ENCODE measurements at regions not wholly inside any gene's neighbourhood (a gene's known extent, or its start where the extent isn't known, plus 50 kb on each side); places are given as distances from the start of the nearest gene placed in this dataset.
"Not testable (repeated sequence)": the region's sequence is repeated elsewhere in the genome, so short reads cannot be mapped to it uniquely, and the experiment has no call there.

DNA sequence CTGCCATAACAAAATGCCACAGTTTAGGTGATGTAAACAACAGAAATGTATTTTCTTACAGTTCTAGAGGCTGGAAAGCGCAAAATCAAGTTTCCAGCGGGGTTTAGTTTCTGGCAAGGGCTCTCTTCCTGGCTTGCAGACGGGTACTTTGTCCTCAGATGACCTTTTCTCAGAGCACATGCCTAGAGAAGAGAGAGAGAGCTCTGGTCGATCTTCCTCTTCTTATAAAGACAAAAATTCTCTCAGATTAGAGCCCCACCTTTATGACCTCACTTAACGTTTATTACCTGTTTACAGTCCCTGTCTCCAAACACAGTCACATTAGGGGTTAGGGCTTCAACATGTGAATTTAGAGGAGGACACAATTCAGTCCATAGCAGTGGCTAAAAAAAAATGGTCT is 119.7 kb downstream of the CETN3 start:
- DNase-seq (ENCODE audit: low read depth), result no peak

DNA sequence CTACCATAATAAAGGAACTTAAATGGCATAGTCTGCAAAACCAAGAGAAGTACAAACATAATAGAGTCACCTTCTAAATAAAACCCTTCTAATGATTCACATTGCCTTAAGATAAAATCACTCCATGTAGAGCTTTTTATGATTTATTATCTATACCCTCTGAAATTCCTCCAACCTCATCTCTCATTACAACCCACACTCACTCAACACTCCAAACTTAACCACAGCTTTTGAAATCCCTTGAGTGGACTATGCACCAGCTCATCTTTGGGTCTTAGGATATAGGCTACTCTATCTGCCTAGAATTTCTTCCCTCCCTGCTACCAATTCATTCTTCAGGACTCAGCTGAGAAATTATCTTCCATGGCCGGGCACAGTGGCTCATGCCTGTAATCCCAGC is 122.5 kb downstream of the CETN3 start:
- H3K4me3 ChIP-seq (ENCODE audit: low read depth, low read length), result no peak overlapping the region
- no peak for DNase-seq (ENCODE audit: low read depth)

More for the DNA sequence above, 119.7 kb downstream of the CETN3 start:
- no peak overlapping the region for H3K4me3 ChIP-seq (ENCODE audit: low read depth, low read length)

- DNase-seq (ENCODE audit: low read depth), result no peak
- no peak overlapping the region for H3K4me3 ChIP-seq (ENCODE audit: low read depth, low read length)
Observed at GRCh38 chr5:90285581-90285980, 124.0 kb downstream of the CETN3 start.

- DNase-seq (ENCODE audit: low read depth), result no peak
Observed at GRCh38 chr5:90284375-90284774, 125.2 kb downstream of the CETN3 start.

GRCh38 chr5:90279091-90279490 is 130.5 kb downstream of the CETN3 start:
- H3K4me3 ChIP-seq (ENCODE audit: low read depth, low read length), result no peak overlapping the region
- DNase-seq (ENCODE audit: low read depth), result no peak

More at GRCh38 chr5:90284375-90284774, 125.2 kb downstream of the CETN3 start:
- H3K4me3 ChIP-seq (ENCODE audit: low read depth, low read length), result no peak overlapping the region

GRCh38 chr5:90274216-90274615 is 135.3 kb downstream of the CETN3 start:
- H3K4me3 ChIP-seq (ENCODE audit: low read depth, low read length), result no peak overlapping the region
- DNase-seq (ENCODE audit: low read depth), result no peak

GRCh38 chr5:90267646-90268045 is 141.9 kb downstream of the CETN3 start:
- no peak for DNase-seq (ENCODE audit: low read depth)
- no peak overlapping the region for H3K4me3 ChIP-seq (ENCODE audit: low read depth, low read length)

DNA sequence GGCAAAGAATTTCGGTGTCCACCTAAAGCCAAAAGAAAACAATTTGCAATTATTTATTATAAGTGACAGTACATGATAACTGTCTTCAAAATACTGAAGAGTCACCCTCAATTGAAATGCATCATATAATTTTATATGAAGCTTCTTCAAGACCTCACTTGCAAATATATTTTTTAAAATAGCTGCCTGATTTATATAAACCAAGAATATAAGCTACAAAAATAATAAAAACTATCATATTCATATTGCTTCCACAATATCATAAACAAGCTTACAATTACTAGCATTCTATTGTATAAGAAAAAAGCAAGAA is 144.1 kb downstream of the CETN3 start:
- DNase-seq (ENCODE audit: low read depth), result no peak
- no peak overlapping the region for H3K4me3 ChIP-seq (ENCODE audit: low read depth, low read length)

DNA sequence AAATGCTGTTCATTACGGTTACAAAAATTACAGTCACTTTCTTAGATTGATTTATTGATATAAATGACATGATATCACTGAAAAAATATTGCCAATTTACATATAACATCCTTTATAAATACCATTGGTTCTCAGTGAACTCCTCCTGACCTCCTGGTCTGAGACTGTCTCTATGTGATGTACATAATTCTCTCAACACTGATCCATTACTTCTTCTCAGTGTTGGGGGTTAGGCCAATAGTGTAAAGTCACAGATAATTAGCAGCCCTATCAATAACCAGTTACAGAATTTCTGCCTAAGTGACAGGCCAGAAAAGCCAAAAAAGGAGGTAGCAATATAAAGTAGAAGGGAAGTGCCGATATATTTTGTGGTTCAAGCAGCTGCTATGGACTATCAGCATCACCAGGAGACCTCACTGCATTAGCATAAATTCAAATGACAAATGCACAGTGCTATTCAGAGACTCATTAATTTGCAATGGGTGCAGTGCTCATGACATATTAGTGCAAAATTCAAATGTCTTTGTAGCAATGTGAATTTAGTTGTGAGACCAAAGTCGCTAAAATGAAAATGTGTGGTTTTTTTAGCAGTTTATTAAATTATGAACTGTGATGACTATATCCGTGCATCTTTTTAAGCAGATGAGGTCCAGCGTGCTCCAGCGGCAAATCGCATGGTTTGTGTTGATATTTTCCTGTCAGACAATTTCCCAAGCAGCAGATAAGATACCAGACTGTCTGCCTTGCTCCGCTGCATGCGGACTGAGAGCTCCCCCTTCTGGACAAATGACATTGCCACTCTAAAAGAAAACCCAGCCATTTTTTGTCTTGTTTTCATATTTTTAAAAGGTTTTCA is 144.6 kb downstream of the CETN3 start:
- DNase-seq (ENCODE audit: low read depth), result peak; percentile 15
- no peak overlapping the region for H3K4me3 ChIP-seq (ENCODE audit: low read depth, low read length)

- H3K4me3 ChIP-seq (ENCODE audit: low read depth, low read length), result no peak overlapping the region
- DNase-seq (ENCODE audit: low read depth), result no peak
Observed at GRCh38 chr5:90263102-90263820, 146.3 kb downstream of the CETN3 start.

- no peak overlapping the region for H3K4me3 ChIP-seq (ENCODE audit: low read depth, low read length)
- DNase-seq (ENCODE audit: low read depth), result no peak
Observed at GRCh38 chr5:90251447-90251846, 158.1 kb downstream of the CETN3 start.

- DNase-seq (ENCODE audit: low read depth), result no peak
Observed at GRCh38 chr5:90248640-90249039, 160.9 kb downstream of the CETN3 start.

DNA sequence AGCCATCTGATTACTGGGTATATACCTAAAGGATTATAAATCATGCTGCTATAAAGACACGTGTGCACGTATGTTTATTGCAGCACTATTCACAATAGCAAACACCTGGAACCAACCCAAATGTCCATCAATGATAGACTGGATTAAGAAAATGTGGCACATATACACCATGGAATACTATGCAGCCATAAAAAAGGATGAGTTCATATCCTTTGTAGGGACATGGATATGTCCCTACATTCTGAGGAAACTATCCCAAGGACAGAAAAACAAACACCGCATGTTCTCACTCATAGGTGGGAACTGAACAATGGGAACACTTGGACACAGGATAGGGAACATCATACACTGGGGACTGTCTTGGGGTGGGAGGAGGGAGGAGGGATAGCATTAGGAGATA is 165.7 kb downstream of the CETN3 start:
- H3K4me3 ChIP-seq (ENCODE audit: low read depth, low read length); DNase-seq (ENCODE audit: low read depth): not testable (repeated sequence)

More at GRCh38 chr5:90248640-90249039, 160.9 kb downstream of the CETN3 start:
- H3K4me3 ChIP-seq (ENCODE audit: low read depth, low read length), result no peak overlapping the region

- no peak overlapping the region for H3K4me3 ChIP-seq (ENCODE audit: low read depth, low read length)
- DNase-seq (ENCODE audit: low read depth), result no peak
Observed at GRCh38 chr5:90233476-90233875, 176.1 kb downstream of the CETN3 start.

DNA sequence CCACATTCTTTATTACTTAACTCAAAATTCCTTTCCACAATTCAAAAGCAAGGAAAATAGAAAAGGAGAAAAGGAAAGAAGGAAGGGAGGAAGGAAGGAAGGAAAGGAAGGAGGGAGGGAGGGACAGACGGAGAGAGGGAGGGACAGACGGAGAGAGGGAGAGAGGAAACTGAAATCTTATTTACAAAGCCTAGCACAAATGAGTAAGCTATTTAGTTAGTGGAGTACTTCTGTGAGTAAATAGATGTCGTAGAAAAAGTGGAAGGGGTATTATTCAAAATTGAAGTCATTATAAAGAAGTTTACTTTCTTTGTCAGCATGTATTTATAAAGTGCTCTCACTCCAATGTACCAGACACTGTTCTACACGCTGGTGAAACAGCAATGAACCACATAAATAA is 177.9 kb downstream of the CETN3 start:
- no peak for DNase-seq (ENCODE audit: low read depth)
- no peak overlapping the region for H3K4me3 ChIP-seq (ENCODE audit: low read depth, low read length)

GRCh38 chr5:90227683-90228082 is 181.9 kb downstream of the CETN3 start:
- no peak overlapping the region for H3K4me3 ChIP-seq (ENCODE audit: low read depth, low read length)
- DNase-seq (ENCODE audit: low read depth), result no peak

DNA sequence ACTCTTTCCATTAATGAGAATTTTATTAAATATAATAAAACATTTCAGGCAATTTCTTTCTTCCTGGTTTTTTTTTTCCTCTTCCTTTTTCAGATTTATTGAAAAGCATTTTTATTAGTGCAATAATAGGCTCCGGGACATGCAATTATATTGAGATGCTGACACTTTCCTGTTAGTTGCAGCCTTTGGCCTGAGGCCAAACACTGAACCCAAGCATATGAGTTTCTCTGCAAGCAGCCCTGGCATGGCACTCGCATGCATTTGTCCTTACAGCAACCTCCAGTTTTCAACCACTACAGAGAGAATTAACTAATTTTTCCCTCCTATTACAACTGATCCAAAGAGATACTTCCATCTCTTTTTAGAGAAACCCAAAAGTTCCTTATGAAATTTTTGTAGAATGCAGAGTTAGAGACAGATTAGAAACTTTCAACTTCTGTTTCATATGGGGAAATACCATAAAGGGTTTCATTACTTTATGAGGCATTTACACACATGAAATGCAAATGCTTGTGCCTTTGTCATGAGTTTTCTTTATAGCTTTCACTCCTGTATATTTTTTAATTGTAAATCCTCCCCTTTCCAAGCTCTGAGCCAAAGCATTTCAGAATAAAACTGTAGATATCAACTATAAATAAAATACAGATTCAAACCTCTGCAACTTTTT is 183.0 kb downstream of the CETN3 start:
- no peak overlapping the region for H3K4me3 ChIP-seq (ENCODE audit: low read depth, low read length)
- no peak for DNase-seq (ENCODE audit: low read depth)

- no peak for DNase-seq (ENCODE audit: low read depth)
- H3K4me3 ChIP-seq (ENCODE audit: low read depth, low read length), result no peak overlapping the region
Observed at GRCh38 chr5:90224342-90224741, 185.2 kb downstream of the CETN3 start.

DNA sequence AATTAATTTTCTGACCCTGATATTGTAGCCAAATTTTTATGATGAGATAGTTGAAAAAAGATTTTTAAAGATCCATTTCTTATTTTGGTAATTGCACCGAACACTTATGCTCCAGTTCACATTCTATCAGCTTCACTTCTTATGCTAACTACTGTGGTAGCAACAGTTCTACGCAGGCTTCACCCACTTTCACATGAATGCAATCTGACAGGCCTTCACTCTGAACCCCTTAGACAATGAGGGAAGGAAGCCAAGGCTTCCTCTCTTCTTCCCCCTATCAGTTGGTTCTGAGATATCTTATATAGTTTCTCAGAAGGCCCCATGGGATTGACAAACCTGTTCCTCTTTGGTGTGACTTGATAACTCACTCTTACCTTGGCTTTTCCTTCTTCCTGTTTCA is 185.8 kb downstream of the CETN3 start:
- H3K4me3 ChIP-seq (ENCODE audit: low read depth, low read length), result no peak overlapping the region
- DNase-seq (ENCODE audit: low read depth), result no peak

DNA sequence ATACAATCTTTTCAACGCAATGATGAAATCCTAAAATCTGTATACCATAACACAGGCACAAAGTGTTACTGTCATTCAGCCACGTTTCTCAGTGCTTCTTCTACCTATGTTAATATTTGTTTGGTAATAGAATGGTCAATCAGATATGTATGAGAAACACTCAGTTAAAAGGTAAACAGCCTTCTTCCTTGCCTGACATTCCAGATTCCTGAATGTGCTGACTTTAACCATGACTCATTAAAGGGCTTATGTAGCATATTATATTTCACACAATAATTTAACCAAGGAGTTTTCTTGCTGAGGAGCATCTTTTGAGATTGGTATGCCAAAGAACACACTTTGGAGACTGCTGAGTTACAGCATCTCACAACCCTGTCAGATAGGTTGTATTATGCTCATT is 187.6 kb downstream of the CETN3 start:
- DNase-seq (ENCODE audit: low read depth), result no peak
- no peak overlapping the region for H3K4me3 ChIP-seq (ENCODE audit: low read depth, low read length)
